ENCODE measurements at regions not wholly inside any gene's neighbourhood (a gene's known extent, or its start where the extent isn't known, plus 50 kb on each side); places are given as distances from the start of the nearest gene placed in this dataset.

- Mint-ChIP-seq H3K27me3 (no peaks in the 10 kb centered on the region), H3K4me1 (no peaks in the 10 kb centered on the region), H3K4me3 (no peak overlapping the region), H3K36me3 (no peaks in the 10 kb centered on the region), H3K9me3 (peaks cover 0 to 9% (median under 1%) of the 10 kb centered on the region in 8 donors), H3K27ac (no peak overlapping the region)
- POLR2A ChIA-PET (ENCODE audit: partially characterized antibody): no interaction called here
- no peaks in the 10 kb centered on the region for H3K4me1 ChIP-seq (ENCODE audit: insufficient read depth, low read length)
- no peak overlapping the region for H3K4me3 ChIP-seq (ENCODE audit: low read length in 2 of 2)
- intact Hi-C loops (cut with micrococcal nuclease): no loop called here
- no peaks in the 10 kb centered on the region for H3K27me3 ChIP-seq (ENCODE audit: insufficient read depth, low read length)
- H3K9me3 ChIP-seq (ENCODE audit: control insufficient read depth in 1 of 2, low read length in 2 of 2): no peaks in the 10 kb centered on the region
- H3K27ac ChIP-seq (ENCODE audit: low read depth, low read length): no peak overlapping the region
- H3K36me3 ChIP-seq (ENCODE audit: insufficient read depth, low read length): no peaks in the 10 kb centered on the region
- no peak for DNase-seq
- CTCF ChIA-PET (ENCODE audit: partially characterized antibody): no interaction called here
These were observed 195.8 kb downstream of the PDHA2 start for GRCh38 chr4:96035727-96036126.

GRCh38 chr4:96036781-96037180 is 196.9 kb downstream of the PDHA2 start:
- Mint-ChIP-seq H3K4me3 (no peak overlapping the region), H3K4me1 (no peaks in the 10 kb centered on the region), H3K27me3 (no peaks in the 10 kb centered on the region), H3K27ac (no peak overlapping the region), H3K9me3 (peaks cover 0 to 9% (median 0%) of the 10 kb centered on the region in 8 donors), H3K36me3 (no peaks in the 10 kb centered on the region)
- no peaks in the 10 kb centered on the region for H3K9me3 ChIP-seq (ENCODE audit: control insufficient read depth in 1 of 2, low read length in 2 of 2)
- no peak overlapping the region for H3K4me3 ChIP-seq (ENCODE audit: low read length in 2 of 2)
- no peaks in the 10 kb centered on the region for H3K4me1 ChIP-seq (ENCODE audit: insufficient read depth, low read length)
- DNase-seq: no peak
- ChIA-PET CTCF (ENCODE audit: partially characterized antibody) (no interaction called here), POLR2A (ENCODE audit: partially characterized antibody) (no interaction called here)
- H3K36me3 ChIP-seq (ENCODE audit: insufficient read depth, low read length): no peaks in the 10 kb centered on the region
- intact Hi-C loops (cut with micrococcal nuclease): no loop called here
- H3K27ac ChIP-seq (ENCODE audit: low read depth, low read length): no peak overlapping the region
- no peaks in the 10 kb centered on the region for H3K27me3 ChIP-seq (ENCODE audit: insufficient read depth, low read length)

GRCh38 chr4:96037705-96038104 is 197.8 kb downstream of the PDHA2 start:
- Mint-ChIP-seq H3K9me3 (peaks cover 0 to 9% (median 0%) of the 10 kb centered on the region in 8 donors), H3K27me3 (no peaks in the 10 kb centered on the region), H3K27ac (no peak overlapping the region), H3K36me3 (no peaks in the 10 kb centered on the region), H3K4me1 (no peaks in the 10 kb centered on the region), H3K4me3 (no peak overlapping the region)
- intact Hi-C loops (cut with micrococcal nuclease): no loop called here
- DNase-seq: no peak
- CTCF ChIA-PET (ENCODE audit: partially characterized antibody): no interaction called here
- H3K4me1 ChIP-seq (ENCODE audit: insufficient read depth, low read length): no peaks in the 10 kb centered on the region
- no peaks in the 10 kb centered on the region for H3K9me3 ChIP-seq (ENCODE audit: control insufficient read depth in 1 of 2, low read length in 2 of 2)
- no peak overlapping the region for H3K27ac ChIP-seq (ENCODE audit: low read depth, low read length)
- H3K27me3 ChIP-seq (ENCODE audit: insufficient read depth, low read length): no peaks in the 10 kb centered on the region
- no peaks in the 10 kb centered on the region for H3K36me3 ChIP-seq (ENCODE audit: insufficient read depth, low read length)
- POLR2A ChIA-PET (ENCODE audit: partially characterized antibody): no interaction called here
- H3K4me3 ChIP-seq (ENCODE audit: low read length in 2 of 2): no peak overlapping the region

- peaks cover 0 to 9% (median 0%) of the 10 kb centered on the region in 8 donors for H3K9me3 Mint-ChIP-seq
- Histone ChIP-seq H3K27me3 (ENCODE audit: insufficient read depth, low read length) (no peaks in the 10 kb centered on the region), H3K4me3 (ENCODE audit: low read length in 2 of 2) (no peak overlapping the region), H3K9me3 (ENCODE audit: control insufficient read depth in 1 of 2, low read length in 2 of 2) (no peaks in the 10 kb centered on the region), H3K36me3 (ENCODE audit: insufficient read depth, low read length) (no peaks in the 10 kb centered on the region), H3K4me1 (ENCODE audit: insufficient read depth, low read length) (no peaks in the 10 kb centered on the region), H3K27ac (ENCODE audit: low read depth, low read length) (no peak overlapping the region)
- DNase-seq: no peak
- no peaks in the 10 kb centered on the region for H3K27me3 Mint-ChIP-seq
- intact Hi-C loops (cut with micrococcal nuclease): no loop called here
- CTCF ChIA-PET (ENCODE audit: partially characterized antibody): no interaction called here
- H3K4me3 Mint-ChIP-seq: no peak overlapping the region
- H3K4me1 Mint-ChIP-seq: no peaks in the 10 kb centered on the region
- POLR2A ChIA-PET (ENCODE audit: partially characterized antibody): no interaction called here
- H3K27ac Mint-ChIP-seq: no peak overlapping the region
- H3K36me3 Mint-ChIP-seq: no peaks in the 10 kb centered on the region
These were observed 199.3 kb downstream of the PDHA2 start for GRCh38 chr4:96039217-96039616.

- intact Hi-C loops (cut with micrococcal nuclease): no loop called here
- CTCF ChIA-PET (ENCODE audit: partially characterized antibody): no interaction called here
- Histone ChIP-seq H3K27me3 (ENCODE audit: insufficient read depth, low read length) (no peaks in the 10 kb centered on the region), H3K9me3 (ENCODE audit: control insufficient read depth in 1 of 2, low read length in 2 of 2) (no peaks in the 10 kb centered on the region), H3K4me3 (ENCODE audit: low read length in 2 of 2) (no peak overlapping the region), H3K27ac (ENCODE audit: low read depth, low read length) (no peak overlapping the region), H3K36me3 (ENCODE audit: insufficient read depth, low read length) (no peaks in the 10 kb centered on the region), H3K4me1 (ENCODE audit: insufficient read depth, low read length) (no peaks in the 10 kb centered on the region)
- no peaks in the 10 kb centered on the region for H3K36me3 Mint-ChIP-seq
- no peak overlapping the region for H3K27ac Mint-ChIP-seq
- DNase-seq: no peak
- H3K4me3 Mint-ChIP-seq: no peak overlapping the region
- peaks cover 0 to 7% (median 0%) of the 10 kb centered on the region in 8 donors for H3K9me3 Mint-ChIP-seq
- H3K4me1 Mint-ChIP-seq: no peaks in the 10 kb centered on the region
- POLR2A ChIA-PET (ENCODE audit: partially characterized antibody): no interaction called here
- no peaks in the 10 kb centered on the region for H3K27me3 Mint-ChIP-seq
These were observed 200.0 kb downstream of the PDHA2 start for GRCh38 chr4:96039803-96040436.

GRCh38 chr4:96044971-96045370 is 205.1 kb downstream of the PDHA2 start:
- no peak overlapping the region for H3K4me3 ChIP-seq (ENCODE audit: low read length in 2 of 2)
- no peaks in the 10 kb centered on the region for H3K27me3 Mint-ChIP-seq
- no peaks in the 10 kb centered on the region for H3K36me3 ChIP-seq (ENCODE audit: insufficient read depth, low read length)
- no peak for DNase-seq
- H3K4me1 Mint-ChIP-seq: no peaks in the 10 kb centered on the region
- no peaks in the 10 kb centered on the region for H3K4me1 ChIP-seq (ENCODE audit: insufficient read depth, low read length)
- no peaks in the 10 kb centered on the region for H3K27me3 ChIP-seq (ENCODE audit: insufficient read depth, low read length)
- intact Hi-C loops (cut with micrococcal nuclease): no loop called here
- no peak overlapping the region for H3K4me3 Mint-ChIP-seq
- ChIA-PET POLR2A (ENCODE audit: partially characterized antibody) (no interaction called here), CTCF (ENCODE audit: partially characterized antibody) (no interaction called here)
- no peak overlapping the region for H3K27ac ChIP-seq (ENCODE audit: low read depth, low read length)
- H3K36me3 Mint-ChIP-seq: no peaks in the 10 kb centered on the region
- H3K27ac Mint-ChIP-seq: no peak overlapping the region
- H3K9me3 ChIP-seq (ENCODE audit: control insufficient read depth in 1 of 2, low read length in 2 of 2): no peaks in the 10 kb centered on the region
- H3K9me3 Mint-ChIP-seq: peaks cover 0 to 4% (median 0%) of the 10 kb centered on the region in 8 donors

- Mint-ChIP-seq H3K27me3 (no peaks in the 10 kb centered on the region), H3K27ac (no peak overlapping the region), H3K9me3 (peaks cover 0 to 5% (median 0%) of the 10 kb centered on the region in 8 donors), H3K4me1 (no peaks in the 10 kb centered on the region), H3K4me3 (no peak overlapping the region), H3K36me3 (no peaks in the 10 kb centered on the region)
- intact Hi-C loops (cut with micrococcal nuclease): no loop called here
- Histone ChIP-seq H3K4me3 (ENCODE audit: low read length in 2 of 2) (no peak overlapping the region), H3K27me3 (ENCODE audit: insufficient read depth, low read length) (no peaks in the 10 kb centered on the region), H3K4me1 (ENCODE audit: insufficient read depth, low read length) (no peaks in the 10 kb centered on the region), H3K27ac (ENCODE audit: low read depth, low read length) (no peak overlapping the region), H3K9me3 (ENCODE audit: control insufficient read depth in 1 of 2, low read length in 2 of 2) (no peaks in the 10 kb centered on the region), H3K36me3 (ENCODE audit: insufficient read depth, low read length) (no peaks in the 10 kb centered on the region)
- ChIA-PET CTCF (ENCODE audit: partially characterized antibody) (no interaction called here), POLR2A (ENCODE audit: partially characterized antibody) (no interaction called here)
- DNase-seq: no peak
These were observed 212.9 kb downstream of the PDHA2 start for GRCh38 chr4:96052827-96053226.

Measured in CD4-positive, alpha-beta memory T cell (primary cell).